Sigmoid colon (tissue), 6 donors: ENCODE measurements at regions not wholly inside any gene's neighbourhood (a gene's known extent, or its start where the extent isn't known, plus 50 kb on each side); places are given as distances from the start of the nearest gene placed in this dataset.

Experiments
- DNase-seq: peaks from one replicate; pipeline ENCODE4 v3.0.0-alpha.2; 2019
- H3K27ac ChIP-seq, 4 donors: fragments of 200-600 bp; sonication (generic); one replicate each; pipeline ENCODE4 v1.5.1; 2016 to 2019; ENCODE audit warnings: mild to moderate bottlenecking in 1 of 4
- H3K27me3 ChIP-seq, 3 donors: fragments of 200-600 bp; sonication (generic); one replicate each; pipeline ENCODE4 v1.5.1; 2019; ENCODE audit warnings: mild to moderate bottlenecking in 1 of 3
- H3K36me3 ChIP-seq, 4 donors: fragments of 200-600 bp; sonication (generic); one replicate each; pipeline ENCODE4 v1.5.1; 2016 to 2019
- H3K4me1 ChIP-seq, 4 donors: fragments of 200-600 bp; sonication (generic); one replicate each; pipeline ENCODE4 v1.5.1; 2017 to 2019
- H3K4me3 ChIP-seq, 4 donors: fragments of 200-600 bp; sonication (generic); one replicate each; pipeline ENCODE4 v1.5.1; 2017 to 2019; ENCODE audit warnings: mild to moderate bottlenecking in 2 of 4, moderate library complexity in 1 of 4
- H3K9me3 ChIP-seq, 4 donors: fragments of 200-600 bp in 3 of 4; sonication (generic) in 3 of 4; one replicate each; pipeline versions ENCODE4 v1.5.1 to v1.6.1; 2013 to 2019
- CTCF ChIP-seq, 4 experiments: fragments of 450-650 bp in 3 of 4; fragments of 200-600 bp in 1 of 4; IDR thresholded peaks; one replicate each; pipeline ENCODE4 v1.5.1; 2016 to 2019; ENCODE audit warnings: antibody characterized with exemption in 4 of 4, mild to moderate bottlenecking in 3 of 4, moderate library complexity in 2 of 4
- EP300 ChIP-seq, 4 donors: sonication (generic); formaldehyde crosslinking; IDR thresholded peaks; one replicate each; pipeline ENCODE4 v1.6.1; 2017; ENCODE audit warnings: antibody characterized with exemption in 4 of 4
- POLR2A ChIP-seq, 2 donors: fragments of 450-650 bp; IDR thresholded peaks; one replicate each; pipeline ENCODE4 v1.6.1; 2016; ENCODE audit warnings: antibody characterized with exemption in 2 of 2, mild to moderate bottlenecking in 2 of 2, moderate library complexity in 2 of 2
- POLR2AphosphoS5 ChIP-seq, 4 donors: sonication (generic); formaldehyde crosslinking; IDR thresholded peaks; one replicate each; pipeline ENCODE4 v1.6.1; 2017; ENCODE audit warnings: antibody characterized with exemption in 4 of 4
- WGBS, 2 donors: extraction: QIAGEN DNeasy Blood & Tissue Kit; methylation state at CpG; one replicate each; pipeline ENCODE4 v1.1.7; 2013; 5-methylcytosine and 5-hydroxymethylcytosine counted together
- intact Hi-C: fragments of 100-400 bp; cut with DNase I; formaldehyde crosslinking; loops from one replicate; pipeline ENCODE4 v1.15.1; 2023
- donor health status: healthy with polysubstance abuse.
- donor health status: healthy.

GRCh38 chr2:234206738-234207137, 156.2 kb downstream of the SPP2 start:
- Histone ChIP-seq H3K36me3 (no peaks in the 10 kb centered on the region), H3K9me3 (no peaks in the 10 kb centered on the region), H3K4me1 (peaks cover 0 to 13% (median 6%) of the 10 kb centered on the region in 4 donors), H3K4me3 (no peak overlapping the region), H3K27ac (no peak overlapping the region), H3K27me3 (no peaks in the 10 kb centered on the region)
- 96% methylated on average over 2 of the region's 2 CpGs for WGBS, 2 donors
- no peak for DNase-seq
- intact Hi-C loops, result no loop called here
- no peak for TF ChIP-seq EP300 (IDR thresholded peaks at IDR 0.05)
- no peak for TF ChIP-seq POLR2AphosphoS5 (IDR thresholded peaks at IDR 0.05)
- TF ChIP-seq CTCF (IDR thresholded peaks at IDR 0.05), result no peak
- no peak for TF ChIP-seq POLR2A (IDR thresholded peaks at IDR 0.05)

GRCh38 chr2:234204480-234204879, 154.0 kb downstream of the SPP2 start:
- DNase-seq, result no peak
- TF ChIP-seq POLR2A (IDR thresholded peaks at IDR 0.05) (no peak), CTCF (IDR thresholded peaks at IDR 0.05) (no peak), POLR2AphosphoS5 (IDR thresholded peaks at IDR 0.05) (no peak), EP300 (IDR thresholded peaks at IDR 0.05) (no peak)
- Histone ChIP-seq H3K27ac (no peak overlapping the region), H3K4me3 (no peak overlapping the region), H3K9me3 (no peaks in the 10 kb centered on the region), H3K4me1 (peaks cover 0 to 13% (median 6%) of the 10 kb centered on the region in 4 donors), H3K36me3 (no peaks in the 10 kb centered on the region), H3K27me3 (no peaks in the 10 kb centered on the region)
- intact Hi-C loops, result no loop called here
- WGBS, 2 donors, result 75 to 83% methylated on average over 1 of the region's 1 CpG

GRCh38 chr2:234203135-234203984, 152.9 kb downstream of the SPP2 start:
- Histone ChIP-seq H3K4me3 (no peak overlapping the region), H3K27me3 (no peaks in the 10 kb centered on the region), H3K9me3 (no peaks in the 10 kb centered on the region), H3K4me1 (peaks cover 0 to 13% (median 6%) of the 10 kb centered on the region in 4 donors), H3K36me3 (no peaks in the 10 kb centered on the region), H3K27ac (peak overlapping the region in 3 of 4 donors; percentile 17 to 60 (median 57))
- 72 to 75% methylated on average over 12 of the region's 12 CpGs for WGBS, 2 donors
- TF ChIP-seq POLR2AphosphoS5 (IDR thresholded peaks at IDR 0.05) (peak; percentile 29 to 62 (median 46)), POLR2A (IDR thresholded peaks at IDR 0.05) (no peak), CTCF (IDR thresholded peaks at IDR 0.05) (no peak), EP300 (IDR thresholded peaks at IDR 0.05) (peak in 1 of 4 donors; percentile 3)
- no peak for DNase-seq
- intact Hi-C loops, result no loop called here

GRCh38 chr2:234202601-234203000, 152.1 kb downstream of the SPP2 start:
- intact Hi-C loops, result no loop called here
- WGBS, 2 donors, result 71 to 95% methylated on average over 2 of the region's 2 CpGs
- no peak overlapping the region for H3K4me3 ChIP-seq

More at GRCh38 chr2:234202601-234203000, 152.1 kb downstream of the SPP2 start:
- H3K27me3 ChIP-seq, result no peaks in the 10 kb centered on the region
- TF ChIP-seq EP300 (IDR thresholded peaks at IDR 0.05) (no peak), CTCF (IDR thresholded peaks at IDR 0.05) (no peak), POLR2A (IDR thresholded peaks at IDR 0.05) (no peak), POLR2AphosphoS5 (IDR thresholded peaks at IDR 0.05) (no peak)
- DNase-seq, result no peak
- peak overlapping the region in 3 of 4 donors; percentile 17 to 60 (median 57) for H3K27ac ChIP-seq
- no peaks in the 10 kb centered on the region for H3K9me3 ChIP-seq
- peaks cover 0 to 13% (median 6%) of the 10 kb centered on the region in 4 donors for H3K4me1 ChIP-seq
- no peaks in the 10 kb centered on the region for H3K36me3 ChIP-seq
